ENCODE measurements at regions not wholly inside any gene's neighbourhood (a gene's known extent, or its start where the extent isn't known, plus 50 kb on each side); places are given as distances from the start of the nearest gene placed in this dataset.

DNA sequence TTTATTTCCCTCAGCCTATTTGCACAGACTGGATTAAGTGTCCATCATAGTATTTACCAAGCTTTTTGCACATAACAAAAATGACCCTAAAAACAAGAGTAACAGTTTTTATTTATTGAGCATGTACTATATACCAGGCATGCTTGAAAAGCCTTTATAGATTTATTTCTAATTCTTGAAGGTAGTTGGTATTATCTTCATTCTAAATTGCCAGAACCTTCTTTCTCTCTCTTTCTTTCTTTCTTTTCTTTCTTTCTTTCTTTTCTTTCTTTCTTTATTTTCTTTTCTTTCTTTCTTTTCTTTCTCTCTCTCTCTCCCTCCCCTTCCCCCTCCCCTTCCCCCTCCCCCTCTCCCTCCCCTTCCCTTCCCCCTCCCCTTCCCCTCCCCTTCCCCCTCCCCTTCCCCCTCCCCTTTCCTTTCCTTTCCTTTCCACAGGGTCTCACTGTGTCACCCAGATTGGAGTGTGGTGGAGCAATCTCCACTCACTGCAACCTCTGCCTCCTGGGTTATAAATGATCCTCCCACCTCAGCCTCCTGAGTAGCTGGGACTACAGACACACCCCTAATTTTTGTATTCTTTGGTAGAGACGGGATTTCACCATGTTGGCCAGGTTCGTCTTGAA lies 310.9 kb upstream of the RBFOX1 start:
- no peak for ATAC-seq
- no peak for DNase-seq (ENCODE audit: low spot score)

DNA sequence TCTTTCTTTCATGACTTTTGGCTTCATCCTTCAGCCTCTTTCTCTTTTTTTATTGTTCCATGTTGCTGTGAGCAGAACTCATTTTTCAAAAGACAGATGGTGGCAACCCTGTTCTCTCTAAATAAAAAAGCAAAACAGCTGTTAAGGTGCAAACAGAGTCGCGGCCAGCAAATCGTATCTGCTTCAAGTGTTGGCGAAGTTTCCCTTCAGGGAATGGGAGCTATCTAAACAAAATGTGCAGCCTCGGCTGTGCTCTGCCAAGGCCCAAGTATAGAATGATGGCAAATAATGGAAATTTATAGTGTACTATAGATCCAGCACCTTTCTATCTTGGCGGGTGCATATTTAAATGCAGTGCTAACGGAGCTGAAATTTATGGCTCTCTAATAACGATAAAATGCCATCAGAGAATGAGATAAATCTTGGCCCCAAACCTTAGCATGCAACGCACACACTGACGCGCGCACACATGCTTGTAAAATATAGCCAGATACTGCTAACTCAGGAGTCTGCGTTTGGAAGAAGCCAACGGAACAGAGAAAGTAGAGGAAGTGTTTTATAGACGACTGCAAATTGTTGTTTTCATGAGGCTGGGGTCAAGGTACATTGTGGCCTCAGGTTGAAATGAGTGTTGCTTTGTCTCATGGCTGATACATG lies 315.5 kb upstream of the RBFOX1 start:
- DNase-seq (ENCODE audit: low spot score): no peak
- no peak for ATAC-seq

DNA sequence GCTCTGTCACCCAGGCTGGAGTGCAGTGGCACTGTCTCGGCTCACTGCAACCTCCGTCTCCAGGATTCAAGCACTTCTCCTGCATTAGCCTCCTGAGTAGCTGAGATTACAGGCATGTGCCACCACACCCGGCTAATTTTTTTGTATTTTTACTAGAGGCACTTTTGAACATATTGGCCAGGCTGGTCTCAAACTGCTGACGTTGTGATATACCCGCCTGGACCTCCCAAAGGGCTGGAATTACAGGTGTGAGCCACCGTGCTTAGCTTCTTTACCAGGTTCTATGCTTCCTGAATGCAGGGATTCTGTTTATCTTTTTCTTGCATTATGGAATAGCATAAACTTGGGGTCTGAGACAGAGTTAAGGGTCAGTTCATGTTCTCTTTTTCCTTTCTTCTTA lies 317.9 kb upstream of the RBFOX1 start:
- no peak for ATAC-seq
- no peak for DNase-seq (ENCODE audit: low spot score)

DNA sequence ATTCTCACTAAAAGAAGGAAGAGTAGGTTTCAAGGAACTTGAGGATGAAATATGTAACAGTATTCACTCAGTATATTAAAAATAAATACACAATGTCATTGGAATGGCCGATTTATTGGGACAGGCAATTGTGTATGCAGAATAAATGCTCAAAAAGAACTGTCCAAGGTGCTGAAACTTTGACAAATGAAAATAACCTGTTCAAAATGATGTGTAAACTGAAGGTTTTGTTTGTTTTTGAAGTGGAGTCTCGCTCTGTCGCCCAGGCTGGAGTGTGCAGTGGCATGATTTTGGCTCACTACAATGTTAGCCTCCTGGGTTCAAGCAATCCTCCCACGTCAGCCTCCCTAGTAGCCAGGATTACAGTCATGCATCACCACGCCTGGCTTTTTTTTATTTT lies 318.7 kb upstream of the RBFOX1 start:
- no peak for ATAC-seq

DNA sequence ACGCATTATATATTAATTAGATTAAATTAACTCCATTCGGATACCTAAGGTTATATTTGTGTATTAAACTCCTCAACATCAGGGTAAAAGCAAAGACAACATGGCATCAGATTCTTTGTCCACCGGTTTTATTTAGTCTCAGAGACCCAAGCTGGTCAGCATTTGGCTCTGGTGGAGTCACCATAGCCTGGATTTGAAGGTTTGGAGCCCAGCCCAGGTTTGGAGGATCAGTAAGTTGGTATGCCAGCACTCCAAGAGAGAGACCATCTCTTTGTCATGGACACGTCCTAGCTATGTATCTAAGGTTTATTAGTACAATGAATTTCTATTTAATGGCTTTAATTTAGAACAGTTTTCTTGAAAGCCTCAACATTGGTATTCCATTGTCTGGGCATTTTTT lies 328.4 kb upstream of the RBFOX1 start:
- ATAC-seq (no peak), DNase-seq (ENCODE audit: low spot score) (no peak)

More for the DNA sequence above, 318.7 kb upstream of the RBFOX1 start:
- DNase-seq (ENCODE audit: low spot score): no peak

DNA sequence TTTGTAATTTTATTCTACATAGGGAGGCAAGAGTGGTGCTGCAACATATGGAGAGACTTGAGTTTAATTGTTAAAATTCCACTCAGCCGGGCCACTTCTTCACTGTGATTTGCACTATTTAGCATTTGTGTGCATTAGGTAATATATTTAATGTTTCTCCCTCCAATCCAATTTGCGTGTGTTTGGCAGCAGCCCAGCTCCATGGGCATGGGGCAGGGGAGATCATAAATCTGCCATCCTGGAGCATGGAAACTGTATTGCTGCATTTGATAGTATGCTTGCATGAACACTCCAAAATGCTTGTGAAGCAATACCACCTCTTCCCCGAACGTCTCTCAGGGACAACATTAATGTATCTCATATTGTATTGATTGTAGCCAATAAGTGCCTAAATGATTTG lies 339.1 kb upstream of the RBFOX1 start:
- ATAC-seq: no peak
- DNase-seq (ENCODE audit: low spot score): no peak

DNA sequence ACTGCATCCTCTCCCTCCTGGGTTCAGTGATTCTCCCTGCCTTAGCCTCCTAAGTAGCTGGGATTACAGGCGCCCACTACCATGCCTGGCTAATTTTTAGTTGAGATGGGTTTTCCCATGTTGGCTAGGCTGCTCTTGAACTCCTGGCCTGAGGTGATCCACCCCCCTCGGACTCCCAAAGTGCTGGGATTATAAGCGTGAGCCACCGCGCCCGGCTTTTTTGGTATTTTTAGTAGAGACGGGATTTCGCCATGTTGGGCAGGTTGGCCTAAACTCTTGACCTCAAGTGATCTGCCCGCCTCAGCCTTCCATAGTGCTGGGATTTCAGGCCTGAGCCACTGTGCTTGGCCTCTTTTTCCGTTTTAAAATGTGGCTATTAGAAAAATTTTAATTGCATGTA lies 343.8 kb upstream of the RBFOX1 start:
- no peak for DNase-seq (ENCODE audit: low spot score)
- no peak for ATAC-seq

DNA sequence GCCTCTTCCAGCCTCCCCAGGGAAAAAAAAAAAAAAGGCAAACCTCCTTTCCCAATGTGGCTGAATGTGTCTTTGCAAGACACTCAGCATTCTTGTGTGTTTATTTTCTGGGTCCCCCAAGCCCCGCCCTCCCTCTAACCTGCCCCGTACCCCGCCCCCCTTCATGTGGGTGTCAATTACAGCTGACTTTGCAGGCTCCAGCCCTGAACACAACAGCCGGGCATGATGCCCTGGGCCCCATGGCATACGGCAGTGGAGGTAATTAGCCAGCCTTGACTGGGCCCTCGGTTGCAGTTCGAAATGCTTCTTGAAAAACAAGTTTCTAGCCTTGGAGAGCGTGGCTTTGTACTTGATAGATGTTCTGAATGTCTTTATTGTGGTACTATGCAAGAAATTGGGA lies 354.7 kb upstream of the RBFOX1 start:
- DNase-seq (ENCODE audit: low spot score): no peak

DNA sequence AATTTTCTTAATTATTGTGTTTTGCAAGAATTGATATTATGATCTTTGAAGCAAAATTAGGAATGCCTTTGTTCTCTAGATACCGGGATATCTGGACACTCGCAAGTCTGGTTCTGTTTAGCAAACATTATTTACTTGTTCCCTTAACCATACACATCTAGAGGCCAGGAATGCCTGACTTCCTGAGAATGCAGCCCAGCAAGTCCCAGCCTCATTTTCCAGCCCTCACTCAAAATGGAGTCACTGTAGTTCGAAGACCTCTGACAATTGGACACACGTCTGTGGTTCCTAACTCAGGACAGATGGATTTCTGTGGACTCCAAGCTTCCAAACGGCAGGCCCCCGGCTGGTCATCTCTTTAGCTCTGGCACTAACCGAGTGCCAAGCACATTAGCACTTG lies 355.4 kb upstream of the RBFOX1 start:
- DNase-seq (ENCODE audit: low spot score) (no peak), ATAC-seq (no peak)

More for the DNA sequence above, 354.7 kb upstream of the RBFOX1 start:
- ATAC-seq: no peak

DNA sequence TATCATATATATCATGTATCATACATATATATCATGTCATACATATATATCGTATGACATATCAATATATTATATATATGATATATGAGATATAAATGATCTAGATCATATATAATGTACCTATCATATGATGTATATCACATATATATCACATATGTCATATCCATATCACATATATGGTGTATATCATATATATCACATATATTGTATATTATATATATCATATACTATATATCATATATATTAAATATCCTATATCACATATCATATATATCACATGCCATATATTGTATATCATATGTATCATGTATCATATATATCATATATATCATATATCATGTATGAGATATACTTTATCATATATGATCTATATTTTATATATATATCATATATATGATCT lies 355.9 kb upstream of the RBFOX1 start:
- no peak for ATAC-seq
- DNase-seq (ENCODE audit: low spot score): no peak

DNA sequence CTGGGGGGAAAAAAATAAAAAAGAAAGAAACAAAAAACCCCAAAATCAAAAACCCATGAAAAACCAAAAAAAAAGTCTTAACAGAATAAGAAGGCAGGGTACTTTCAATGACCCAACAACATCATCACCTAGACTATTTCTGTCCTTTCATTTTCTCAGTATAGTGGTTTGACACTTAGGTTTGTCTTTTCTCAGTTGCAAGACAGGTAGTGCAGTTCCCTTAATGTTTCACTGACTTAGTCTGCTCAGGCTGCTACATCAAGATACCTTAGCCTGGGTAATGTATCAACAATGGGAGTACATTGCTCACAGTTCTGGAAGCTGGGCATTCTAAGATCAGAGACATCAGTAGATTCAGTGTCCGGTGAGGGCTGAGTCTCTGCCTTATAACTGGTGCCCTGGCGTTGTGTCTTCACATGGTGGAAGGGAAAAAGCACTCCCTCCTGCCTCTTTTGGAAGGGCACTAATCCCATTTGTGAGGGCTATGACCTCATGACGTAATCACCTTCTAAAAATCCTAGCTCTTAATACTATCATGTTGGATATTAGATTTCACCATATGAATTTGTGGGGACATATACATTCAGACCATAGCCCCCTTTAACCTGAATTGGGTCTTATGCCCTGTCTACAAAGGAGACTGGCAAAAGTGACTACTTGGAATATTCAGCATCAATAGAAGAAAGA lies 362.3 kb upstream of the RBFOX1 start:
- DNase-seq (ENCODE audit: low spot score) (no peak), ATAC-seq (no peak)

DNA sequence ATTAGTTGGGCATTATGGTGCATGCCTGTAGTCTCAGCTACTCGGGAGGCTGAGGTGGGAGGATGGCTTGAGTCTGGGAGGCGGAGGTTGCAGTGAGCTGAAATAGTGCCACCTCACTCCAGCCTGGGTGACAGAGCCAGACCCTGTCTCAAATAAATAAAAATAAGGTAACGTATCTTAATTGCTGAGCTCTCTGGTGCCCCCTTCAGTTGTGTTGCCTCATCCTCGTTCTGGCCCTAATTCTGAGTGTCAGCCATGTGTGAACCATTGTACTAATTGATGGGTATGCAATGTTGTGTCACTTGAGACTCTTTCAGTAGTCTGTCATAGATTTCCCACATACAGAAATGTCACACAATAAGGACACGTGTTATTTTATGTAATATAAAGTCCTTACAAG lies 363.1 kb upstream of the RBFOX1 start:
- no peak for DNase-seq (ENCODE audit: low spot score)
- ATAC-seq: no peak

DNA sequence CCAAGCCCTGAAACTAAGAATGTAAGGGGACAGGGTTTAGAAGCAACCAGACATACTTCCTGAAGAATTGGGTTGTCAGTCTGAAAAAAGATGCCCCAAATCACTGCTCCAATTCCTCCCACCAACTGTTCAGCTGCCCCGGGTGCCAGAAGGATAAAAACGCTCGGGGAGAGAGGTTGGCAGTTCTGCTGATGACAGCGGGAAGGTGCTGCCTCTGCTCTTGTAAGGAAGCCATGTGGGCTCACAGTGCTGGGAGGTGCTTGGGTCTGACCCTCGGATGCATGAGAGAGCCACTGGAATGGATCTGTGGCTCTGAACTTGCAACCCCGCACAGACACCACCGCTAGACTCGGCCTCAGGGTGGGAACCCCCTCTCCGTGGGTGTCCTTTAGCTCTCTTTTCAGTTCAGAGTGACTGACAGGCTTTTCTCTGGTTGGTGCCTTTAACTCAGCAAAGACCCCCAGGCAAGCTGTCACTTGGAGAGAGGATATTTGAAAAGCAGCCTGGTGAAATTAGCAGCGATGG lies 364.8 kb upstream of the RBFOX1 start:
- no peak for ATAC-seq
- DNase-seq (ENCODE audit: low spot score): no peak

DNA sequence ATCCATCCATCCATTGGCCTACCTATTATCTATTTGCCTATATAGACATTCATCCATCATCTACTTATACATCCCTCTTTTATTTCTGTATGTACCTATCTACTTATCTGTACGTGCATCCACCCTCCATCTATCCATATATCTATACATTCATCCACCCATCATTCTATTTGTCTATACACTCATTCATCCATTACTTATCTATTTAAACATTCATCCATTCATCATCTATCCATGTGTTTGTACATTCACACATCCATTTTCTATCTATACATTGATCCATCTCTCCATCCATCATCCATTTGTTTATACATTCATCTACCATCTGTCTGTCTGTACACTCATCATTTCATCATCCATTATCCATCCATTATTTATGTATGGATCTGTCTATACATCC lies 365.7 kb upstream of the RBFOX1 start:
- ATAC-seq: no peak
- no peak for DNase-seq (ENCODE audit: low spot score)

DNA sequence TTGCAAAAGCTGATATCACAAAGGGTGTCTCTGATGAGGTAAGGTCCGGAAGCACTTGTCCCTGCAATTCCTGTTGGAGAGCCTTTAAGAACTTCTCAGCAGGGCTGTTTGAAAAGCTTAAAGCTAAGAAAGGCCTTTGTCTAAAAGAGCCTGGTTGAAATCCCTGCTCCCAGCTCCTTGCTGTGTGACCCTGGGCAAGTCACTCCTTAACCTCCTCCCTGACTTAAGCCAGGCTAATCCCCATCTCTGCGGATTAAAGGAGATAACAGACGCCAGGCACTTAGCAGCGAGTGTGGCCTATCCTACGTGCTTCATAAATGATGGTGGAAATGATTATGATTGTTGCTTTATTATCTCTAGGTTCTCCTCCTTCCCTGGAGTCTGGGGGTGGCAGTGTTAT lies 368.0 kb upstream of the RBFOX1 start:
- DNase-seq (ENCODE audit: low spot score) (no peak), ATAC-seq (no peak)

DNA sequence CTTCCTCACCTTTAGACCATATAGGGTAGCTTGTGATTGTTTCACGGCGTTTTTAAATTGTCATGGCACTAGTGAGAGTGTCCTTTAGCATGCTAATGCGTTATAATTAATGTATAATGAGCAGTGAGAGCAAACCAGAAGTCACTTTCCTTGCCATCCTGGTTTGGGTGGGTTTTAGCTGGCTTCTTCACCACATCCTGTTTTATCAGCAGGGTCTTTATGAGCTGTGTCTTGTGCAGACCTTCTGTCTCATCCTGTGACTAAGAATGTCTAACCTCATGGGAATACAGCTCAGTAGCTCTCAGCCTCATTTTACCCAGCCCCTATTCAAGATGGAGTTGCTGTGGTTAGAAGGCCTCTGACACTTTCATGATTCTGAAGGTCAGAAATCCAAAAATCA lies 370.9 kb upstream of the RBFOX1 start:
- DNase-seq (ENCODE audit: low spot score) (no peak), ATAC-seq (no peak)

DNA sequence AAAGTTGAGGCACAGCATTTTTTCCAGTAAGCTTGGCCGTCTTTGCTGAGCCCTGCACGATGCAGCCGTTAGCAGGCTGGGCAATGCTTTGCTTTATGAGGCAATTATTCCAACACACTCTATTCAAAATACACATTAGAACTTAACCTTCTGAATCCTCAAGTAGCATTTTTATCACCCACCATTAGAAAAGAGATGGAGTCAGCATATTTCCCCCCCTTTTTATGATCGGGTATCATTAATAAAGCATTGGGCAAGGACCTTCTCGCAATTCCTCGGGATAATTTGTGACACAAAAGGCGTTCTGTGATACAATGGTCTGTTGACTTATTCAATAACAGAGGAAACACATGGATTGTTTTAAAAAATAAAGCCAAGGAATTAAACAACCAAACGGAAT lies 374.5 kb upstream of the RBFOX1 start:
- no peak for DNase-seq (ENCODE audit: low spot score)
- ATAC-seq: no peak

DNA sequence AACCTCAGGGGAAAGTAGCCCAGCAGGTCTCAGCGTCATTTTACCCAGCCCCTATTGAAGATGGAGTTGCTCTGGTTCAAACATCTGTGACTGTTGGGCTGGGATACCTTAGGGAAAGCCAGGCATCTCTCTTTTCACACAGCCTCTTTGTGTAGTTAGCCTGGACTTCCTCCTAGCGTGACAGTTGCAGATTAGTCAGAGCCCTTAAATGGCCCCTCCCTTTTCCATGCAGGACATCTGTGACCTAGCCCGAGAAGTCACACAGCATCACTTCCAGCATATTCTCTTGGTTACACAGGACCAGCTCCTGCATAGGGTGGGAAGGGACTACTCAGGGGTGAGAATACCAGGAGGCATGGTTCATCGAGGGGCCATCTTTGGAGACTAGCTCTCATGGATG lies 375.0 kb upstream of the RBFOX1 start:
- ATAC-seq (no peak), DNase-seq (ENCODE audit: low spot score) (no peak)

DNA sequence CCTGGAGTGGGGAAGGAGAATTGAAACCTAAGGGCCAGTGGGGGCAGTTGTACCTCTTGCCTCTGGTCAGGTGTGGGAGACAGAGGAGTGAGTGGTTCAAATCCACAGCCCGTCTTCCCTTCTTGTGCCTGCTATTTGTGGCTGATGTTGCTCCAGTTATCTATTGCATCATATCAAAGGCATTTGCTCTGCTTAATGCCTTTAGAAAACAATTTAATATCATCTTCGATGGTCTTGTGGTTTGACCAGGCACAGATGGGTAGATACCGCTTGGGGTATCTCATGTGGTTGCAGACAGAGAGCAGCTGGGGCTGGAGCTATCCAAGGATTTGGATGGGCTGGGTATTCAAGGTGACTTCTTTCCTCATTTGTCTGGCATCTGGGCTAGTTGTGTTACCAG lies 376.1 kb upstream of the RBFOX1 start:
- ATAC-seq (no peak), DNase-seq (ENCODE audit: low spot score) (no peak)

DNA sequence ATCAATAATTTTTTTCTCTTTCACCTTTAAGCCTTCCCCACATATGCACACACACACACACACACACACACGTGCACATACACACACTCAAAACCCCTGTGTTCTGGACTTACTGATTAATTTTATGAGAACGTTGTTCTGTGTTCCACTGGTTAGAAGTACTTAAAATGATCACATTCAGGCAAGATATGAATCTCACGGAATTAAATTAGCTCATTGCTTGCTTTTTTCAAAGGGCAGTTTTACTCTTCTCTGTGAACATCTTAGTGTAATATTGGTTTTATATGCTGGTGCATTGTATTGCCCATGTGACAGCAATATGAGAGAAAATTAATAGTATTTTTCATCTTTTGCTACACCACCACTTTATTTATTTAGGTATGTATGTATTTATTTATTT lies 377.3 kb upstream of the RBFOX1 start:
- ATAC-seq (no peak), DNase-seq (ENCODE audit: low spot score) (no peak)

DNA sequence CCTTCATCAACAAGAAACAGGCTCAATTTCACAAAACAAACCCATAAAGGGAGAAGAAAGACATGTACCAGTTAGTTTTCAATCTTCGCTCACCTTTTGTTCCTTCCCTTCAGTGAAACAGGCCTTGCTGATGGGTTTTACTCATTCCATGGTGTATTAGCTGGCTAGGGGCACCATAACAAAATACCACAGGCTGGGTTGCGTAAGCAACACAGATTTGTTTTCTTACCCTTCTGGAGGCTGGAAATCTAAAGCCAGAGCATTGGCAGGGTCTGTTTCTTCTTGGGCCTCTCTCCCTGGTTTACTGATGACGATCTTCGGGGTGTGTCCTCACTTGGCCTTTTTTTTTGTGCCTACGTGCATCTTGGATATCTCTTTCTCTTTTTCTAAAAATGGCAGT lies 383.4 kb upstream of the RBFOX1 start:
- DNase-seq (ENCODE audit: low spot score) (no peak), ATAC-seq (no peak)

DNA sequence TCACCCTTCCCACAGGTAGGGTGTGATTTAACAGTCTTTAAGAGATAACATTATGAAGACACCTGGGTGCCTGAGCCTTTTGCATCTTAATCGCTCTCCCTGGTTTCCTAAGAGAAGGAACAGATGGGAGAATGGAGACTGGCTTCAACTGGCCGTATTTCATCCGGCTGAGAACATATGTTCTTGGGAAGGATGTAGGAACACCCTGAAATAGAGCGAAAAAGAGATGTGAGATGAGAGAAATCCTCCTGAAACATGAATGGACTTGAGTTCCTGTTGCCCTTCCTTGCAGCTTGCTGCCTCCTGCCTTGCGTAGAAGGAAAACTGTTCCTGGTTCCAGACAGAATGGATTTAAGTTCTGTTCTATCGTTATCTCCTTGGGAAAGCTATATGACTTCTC lies 385.4 kb upstream of the RBFOX1 start:
- no peak for DNase-seq (ENCODE audit: low spot score)
- ATAC-seq: no peak
